BLaER1 treated with 17β-estradiol and CSF1 and Interleukin-3, amounts not matched to agents 10 nM and 100 nM (cell line): ENCODE measurements at regions not wholly inside any gene's neighbourhood (a gene's known extent, or its start where the extent isn't known, plus 50 kb on each side); places are given as distances from the start of the nearest gene placed in this dataset.

Experiments used
- H3K27ac ChIP-seq, 11 experiments: shearing (Covaris generic); formaldehyde crosslinking; 2 replicates each; pipeline ENCODE4 v1.8.1; 2022
- H3K27me3 ChIP-seq, 11 experiments: shearing (Covaris generic); formaldehyde crosslinking; 2 replicates each; pipeline ENCODE4 v1.8.1; 2022
- H3K36me3 ChIP-seq, 11 experiments: shearing (Covaris generic); formaldehyde crosslinking; 2 replicates each; pipeline ENCODE4 v1.8.1; 2022
- H3K4me1 ChIP-seq, 10 experiments: shearing (Covaris generic); formaldehyde crosslinking; 2 replicates each; pipeline ENCODE4 v1.8.1; 2022
- H3K4me2 ChIP-seq, 11 experiments: shearing (Covaris generic); formaldehyde crosslinking; 2 replicates each; pipeline ENCODE4 v1.8.1; 2022
- H3K4me3 ChIP-seq, 10 experiments: shearing (Covaris generic); formaldehyde crosslinking; 2 replicates each; pipeline ENCODE4 v1.8.1; 2022
- H3K9ac ChIP-seq, 11 experiments: shearing (Covaris generic); formaldehyde crosslinking; 2 replicates each; pipeline ENCODE4 v1.8.1; 2022
- H3K9me3 ChIP-seq, 11 experiments: shearing (Covaris generic); formaldehyde crosslinking; replicated peaks in 1 of 11; 2 replicates each; pipeline ENCODE4 v1.8.1; 2022
- H4K20me1 ChIP-seq, 11 experiments: shearing (Covaris generic); formaldehyde crosslinking; 2 replicates each; pipeline ENCODE4 v1.8.1; 2022
- Cebpa-rat ChIP-seq, 11 experiments: shearing (Covaris generic); IDR thresholded peaks; 2 replicates each; pipeline ENCODE4 v1.8.1; 2022

DNA sequence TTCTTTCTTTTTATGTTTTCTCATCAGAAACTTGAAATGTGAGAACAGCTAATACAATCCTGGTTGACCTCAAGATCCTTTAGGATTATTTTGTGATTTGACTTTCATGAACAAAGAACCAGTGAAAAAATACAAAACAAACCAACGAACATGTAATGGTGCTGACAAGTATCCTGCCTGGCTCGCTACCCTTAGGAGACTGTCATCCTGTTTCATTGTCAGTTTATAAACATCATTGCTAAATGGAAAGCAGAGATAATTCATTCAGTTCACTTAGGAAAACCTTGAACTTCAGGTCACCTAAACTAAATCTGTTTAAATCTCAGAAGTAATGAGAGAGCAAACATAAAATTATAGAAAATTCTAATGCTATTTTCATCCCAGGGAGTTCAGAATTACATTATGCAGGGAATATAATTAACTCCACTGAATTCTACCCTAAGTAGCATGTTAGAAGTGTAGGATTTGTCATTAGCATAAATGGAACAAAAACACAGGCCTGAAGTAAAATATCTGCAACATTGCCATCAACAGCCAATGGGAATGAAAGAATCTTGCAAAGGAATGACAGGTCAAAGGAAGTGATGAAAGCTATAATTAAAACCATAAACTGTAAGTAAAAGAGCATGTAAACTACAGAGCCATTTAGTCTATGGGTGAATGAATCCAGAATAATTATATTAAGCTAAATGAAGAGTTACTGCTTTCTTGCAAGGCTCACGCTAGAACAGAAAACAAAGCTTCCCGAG, 401.2 kb upstream of the MANEA start:
- H3K4me2 ChIP-seq, result no peak overlapping the region
- H3K9ac ChIP-seq, result no peak overlapping the region
- no peaks in the 10 kb centered on the region for H3K27me3 ChIP-seq
- no peaks in the 10 kb centered on the region for H3K4me1 ChIP-seq
- H3K36me3 ChIP-seq, result no peaks in the 10 kb centered on the region
- H3K27ac ChIP-seq, result no peak overlapping the region
- no peak for TF ChIP-seq Cebpa-rat (IDR thresholded peaks at IDR 0.05)
- no peak overlapping the region for H3K4me3 ChIP-seq
- no peaks in the 10 kb centered on the region for H3K9me3 ChIP-seq
- no peaks in the 10 kb centered on the region for H4K20me1 ChIP-seq

DNA sequence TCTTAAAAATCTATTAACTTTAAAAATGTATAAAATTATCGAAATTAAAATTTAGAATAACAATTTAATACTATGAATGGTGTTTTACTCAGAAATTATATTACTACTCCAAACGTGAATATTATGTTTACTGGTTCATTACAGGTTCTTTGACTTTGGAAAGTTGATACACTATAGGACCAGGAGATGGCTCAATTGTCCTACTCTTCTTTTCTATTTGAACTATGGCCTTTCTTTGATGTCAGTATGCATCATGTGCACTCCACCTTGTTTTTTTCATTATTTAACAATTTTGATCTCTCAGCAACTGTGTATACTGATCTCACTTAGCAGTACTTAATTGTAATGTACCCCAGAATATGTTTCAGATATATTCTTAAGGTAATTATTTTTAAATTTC, 391.5 kb upstream of the MANEA start:
- H3K36me3 ChIP-seq, result no peaks in the 10 kb centered on the region
- H4K20me1 ChIP-seq, result no peaks in the 10 kb centered on the region
- no peaks in the 10 kb centered on the region for H3K4me1 ChIP-seq
- H3K4me3 ChIP-seq, result no peak overlapping the region
- no peaks in the 10 kb centered on the region for H3K27me3 ChIP-seq
- H3K27ac ChIP-seq, result no peak overlapping the region
- TF ChIP-seq Cebpa-rat (IDR thresholded peaks at IDR 0.05), result no peak
- no peak overlapping the region for H3K9ac ChIP-seq
- H3K4me2 ChIP-seq, result no peak overlapping the region
- H3K9me3 ChIP-seq, result no peaks in the 10 kb centered on the region

DNA sequence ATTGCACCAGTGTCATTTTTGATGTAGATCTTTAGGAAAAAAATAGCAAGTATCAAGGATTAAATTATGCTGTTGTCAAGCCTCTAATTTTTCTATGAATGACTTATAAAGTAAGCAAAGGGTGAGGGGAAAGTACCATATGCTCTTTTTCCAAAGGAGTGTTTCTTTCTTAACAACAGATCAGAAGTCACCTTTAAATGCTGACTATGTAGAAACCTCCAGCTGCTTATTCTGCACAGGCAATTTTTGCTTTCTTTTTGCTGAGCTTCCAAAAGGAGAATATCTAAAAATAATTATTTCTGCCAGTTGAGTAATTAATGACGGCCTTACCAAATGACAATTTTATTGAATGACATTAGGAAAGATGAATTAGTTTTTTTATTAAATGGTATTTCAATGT, 390.6 kb upstream of the MANEA start:
- Histone ChIP-seq H3K4me2 (no peak overlapping the region), H4K20me1 (no peaks in the 10 kb centered on the region), H3K27me3 (no peaks in the 10 kb centered on the region), H3K9me3 (no peaks in the 10 kb centered on the region), H3K9ac (no peak overlapping the region), H3K27ac (no peak overlapping the region), H3K4me1 (no peaks in the 10 kb centered on the region), H3K4me3 (no peak overlapping the region), H3K36me3 (no peaks in the 10 kb centered on the region)
- no peak for TF ChIP-seq Cebpa-rat (IDR thresholded peaks at IDR 0.05)

DNA sequence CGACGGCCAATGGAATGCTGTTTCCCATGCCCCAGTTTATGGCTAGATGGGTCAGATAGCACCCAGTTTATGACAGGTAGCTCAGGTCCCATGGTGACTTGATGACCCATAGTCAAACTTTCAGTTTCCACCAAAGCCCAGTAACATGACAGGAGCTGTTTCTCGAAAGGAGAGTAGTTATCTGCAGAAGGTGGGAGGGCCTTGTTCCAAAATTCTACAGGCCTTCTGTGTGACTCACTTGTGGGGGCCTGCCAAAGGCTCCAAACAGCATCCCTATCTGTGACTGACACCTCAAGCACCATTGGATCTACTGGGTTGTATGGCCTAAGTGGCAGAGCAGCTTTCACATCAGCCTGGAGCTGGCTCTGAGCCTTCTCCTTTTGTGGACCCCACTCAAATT, 379.7 kb upstream of the MANEA start:
- Histone ChIP-seq H3K4me1 (no peaks in the 10 kb centered on the region), H3K9ac (no peak overlapping the region), H3K27ac (no peak overlapping the region), H3K4me2 (no peak overlapping the region), H3K36me3 (no peaks in the 10 kb centered on the region), H4K20me1 (no peaks in the 10 kb centered on the region), H3K4me3 (no peak overlapping the region), H3K9me3 (no peaks in the 10 kb centered on the region), H3K27me3 (no peaks in the 10 kb centered on the region)
- no peak for TF ChIP-seq Cebpa-rat (IDR thresholded peaks at IDR 0.05)

DNA sequence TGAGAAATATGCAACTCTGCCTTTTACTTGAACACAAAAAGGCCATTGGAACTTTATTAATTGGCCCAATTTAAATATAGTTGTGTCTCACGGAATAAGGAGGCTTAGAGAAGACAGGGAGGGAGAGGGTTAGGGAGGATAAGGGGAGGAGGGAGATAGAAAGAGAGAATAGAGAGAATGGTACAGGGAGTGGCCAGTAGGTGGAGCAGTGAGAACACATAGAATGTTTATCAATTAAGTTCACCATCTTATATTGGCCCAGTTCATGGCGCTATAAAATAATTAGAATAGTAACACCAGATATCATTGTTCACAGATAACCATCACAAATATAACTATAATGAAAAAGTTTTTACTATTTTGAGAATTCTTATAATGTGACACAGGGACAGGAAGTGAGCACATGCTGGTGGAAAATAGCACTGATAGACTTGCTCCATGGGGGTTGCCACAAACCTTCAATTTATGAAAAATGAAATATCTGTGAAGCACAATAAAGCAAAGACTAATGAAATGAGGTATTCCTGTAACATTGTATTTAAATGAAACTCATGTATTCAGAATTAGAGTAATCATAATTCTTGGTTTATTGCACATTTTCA, 374.1 kb upstream of the MANEA start:
- no peak overlapping the region for H3K4me2 ChIP-seq
- no peak overlapping the region for H3K4me3 ChIP-seq
- no peaks in the 10 kb centered on the region for H3K27me3 ChIP-seq
- H4K20me1 ChIP-seq, result no peaks in the 10 kb centered on the region
- no peaks in the 10 kb centered on the region for H3K9me3 ChIP-seq
- no peak overlapping the region for H3K9ac ChIP-seq
- no peak overlapping the region for H3K27ac ChIP-seq
- H3K36me3 ChIP-seq, result no peaks in the 10 kb centered on the region
- H3K4me1 ChIP-seq, result no peaks in the 10 kb centered on the region
- TF ChIP-seq Cebpa-rat (IDR thresholded peaks at IDR 0.05), result no peak

DNA sequence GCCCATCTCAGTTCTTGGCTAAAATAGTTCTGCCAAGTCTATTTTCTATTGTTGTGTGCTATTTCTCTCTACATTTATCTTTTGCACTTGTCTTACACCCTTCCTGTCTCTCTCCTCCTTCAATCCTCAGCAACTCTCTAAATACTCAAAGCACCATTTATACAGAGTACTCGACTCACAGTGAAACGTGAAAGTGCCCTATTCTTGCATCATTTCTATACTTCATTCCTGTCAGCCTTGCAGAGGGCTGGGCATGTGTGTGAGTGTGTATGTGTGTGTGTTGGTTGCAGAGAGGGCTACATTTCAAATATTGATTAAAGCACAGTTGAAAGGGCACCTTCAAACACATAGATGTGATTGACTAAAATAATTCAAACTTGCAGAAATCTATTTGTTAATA, 373.2 kb upstream of the MANEA start:
- Histone ChIP-seq H3K27ac (no peak overlapping the region), H3K4me3 (no peak overlapping the region), H4K20me1 (no peaks in the 10 kb centered on the region), H3K9ac (no peak overlapping the region), H3K36me3 (no peaks in the 10 kb centered on the region), H3K9me3 (no peaks in the 10 kb centered on the region), H3K27me3 (no peaks in the 10 kb centered on the region), H3K4me1 (no peaks in the 10 kb centered on the region), H3K4me2 (no peak overlapping the region)
- TF ChIP-seq Cebpa-rat (IDR thresholded peaks at IDR 0.05), result no peak

DNA sequence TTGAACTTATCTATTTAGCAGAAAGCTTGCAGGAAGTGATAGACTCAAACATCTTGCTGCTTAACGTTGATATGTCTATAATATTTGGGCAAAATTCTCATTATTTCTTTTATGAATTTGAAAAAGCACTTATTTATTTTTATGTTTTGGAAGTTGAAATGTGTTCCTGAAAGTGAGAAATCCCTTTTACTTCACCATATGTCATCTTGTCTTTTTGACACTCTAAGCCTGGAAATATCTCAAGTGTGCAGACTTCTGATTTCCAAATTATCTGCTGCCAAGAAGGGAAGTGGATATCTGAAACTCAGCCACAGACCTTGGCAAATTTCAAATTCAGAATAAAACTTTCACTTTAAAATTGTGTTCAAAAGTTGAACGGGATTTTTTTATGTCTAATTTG, 368.7 kb upstream of the MANEA start:
- no peaks in the 10 kb centered on the region for H4K20me1 ChIP-seq
- no peak overlapping the region for H3K9ac ChIP-seq
- no peak for TF ChIP-seq Cebpa-rat (IDR thresholded peaks at IDR 0.05)
- no peaks in the 10 kb centered on the region for H3K9me3 ChIP-seq
- H3K4me3 ChIP-seq, result no peak overlapping the region
- H3K27ac ChIP-seq, result no peak overlapping the region
- no peaks in the 10 kb centered on the region for H3K27me3 ChIP-seq
- H3K4me2 ChIP-seq, result no peak overlapping the region
- H3K36me3 ChIP-seq, result no peaks in the 10 kb centered on the region
- no peaks in the 10 kb centered on the region for H3K4me1 ChIP-seq

DNA sequence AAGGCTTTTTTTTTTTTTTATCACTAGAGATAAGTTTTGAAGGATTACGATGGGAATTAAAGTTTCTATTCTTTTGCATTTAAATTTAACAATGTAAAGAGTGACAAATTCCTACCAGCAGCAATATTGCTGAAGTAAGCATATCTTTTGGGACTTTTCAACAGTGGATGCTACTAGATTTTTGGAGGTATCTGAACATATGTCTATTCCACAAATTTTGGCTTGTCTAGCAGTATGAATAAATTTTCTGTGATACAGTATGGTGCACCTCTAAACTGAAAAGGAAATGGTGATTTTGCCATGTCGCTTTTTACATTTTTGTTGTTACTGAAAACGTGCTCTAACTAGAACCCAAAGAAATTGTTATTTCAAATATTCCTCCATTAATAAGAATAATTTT, 368.3 kb upstream of the MANEA start:
- Histone ChIP-seq H3K4me3 (no peak overlapping the region), H3K9me3 (no peaks in the 10 kb centered on the region), H3K27ac (no peak overlapping the region), H3K36me3 (no peaks in the 10 kb centered on the region), H4K20me1 (no peaks in the 10 kb centered on the region), H3K27me3 (no peaks in the 10 kb centered on the region), H3K4me1 (no peaks in the 10 kb centered on the region), H3K9ac (no peak overlapping the region), H3K4me2 (no peak overlapping the region)
- no peak for TF ChIP-seq Cebpa-rat (IDR thresholded peaks at IDR 0.05)

DNA sequence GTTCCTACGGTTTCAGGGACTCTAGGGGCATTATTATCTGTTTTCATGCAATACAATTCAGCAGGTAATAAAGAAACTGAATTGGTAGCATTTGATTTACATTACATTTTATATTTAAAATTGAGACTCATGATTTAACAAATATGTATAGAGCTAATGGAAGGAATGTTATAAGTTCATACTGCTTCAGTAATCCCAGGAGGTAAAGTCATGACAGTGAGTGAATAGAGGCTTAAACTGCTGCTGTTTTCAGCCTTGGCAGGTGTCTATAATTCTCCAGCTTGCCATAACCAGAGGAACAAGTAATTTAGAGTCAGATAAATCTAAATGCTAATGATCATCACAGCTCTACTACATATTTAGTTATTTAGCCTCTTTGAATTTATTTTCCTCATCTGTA, 360.8 kb upstream of the MANEA start:
- no peak overlapping the region for H3K4me2 ChIP-seq
- no peaks in the 10 kb centered on the region for H3K27me3 ChIP-seq
- no peaks in the 10 kb centered on the region for H4K20me1 ChIP-seq
- TF ChIP-seq Cebpa-rat (IDR thresholded peaks at IDR 0.05), result no peak
- no peaks in the 10 kb centered on the region for H3K9me3 ChIP-seq
- no peak overlapping the region for H3K9ac ChIP-seq
- no peak overlapping the region for H3K4me3 ChIP-seq
- no peaks in the 10 kb centered on the region for H3K4me1 ChIP-seq
- no peak overlapping the region for H3K27ac ChIP-seq
- H3K36me3 ChIP-seq, result no peaks in the 10 kb centered on the region

DNA sequence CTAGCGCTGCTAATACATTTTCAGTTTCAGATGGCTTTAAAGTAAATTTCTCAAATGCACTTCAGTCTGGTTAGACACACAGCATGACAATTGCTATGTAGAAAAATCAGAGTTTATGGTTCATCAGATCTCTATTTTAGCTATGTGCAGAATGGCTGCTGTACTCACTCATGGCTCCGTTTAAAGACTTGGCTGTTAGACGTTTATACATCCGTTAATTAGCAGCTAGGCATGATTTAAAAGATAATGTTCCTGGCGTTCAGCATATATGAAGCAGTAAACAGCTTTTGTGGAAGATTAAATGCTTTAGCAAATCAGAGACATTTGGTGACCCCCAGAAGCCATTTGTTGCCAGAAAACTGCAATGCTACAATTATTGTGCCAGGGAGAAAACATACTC, 350.0 kb upstream of the MANEA start:
- Histone ChIP-seq H3K27ac (no peak overlapping the region), H3K4me1 (no peaks in the 10 kb centered on the region), H3K9me3 (no peaks in the 10 kb centered on the region), H3K36me3 (no peaks in the 10 kb centered on the region), H3K27me3 (no peaks in the 10 kb centered on the region), H3K4me3 (no peak overlapping the region), H4K20me1 (no peaks in the 10 kb centered on the region), H3K9ac (no peak overlapping the region), H3K4me2 (no peak overlapping the region)
- TF ChIP-seq Cebpa-rat (IDR thresholded peaks at IDR 0.05), result no peak
